ENCODE measurements at regions not wholly inside any gene's neighbourhood (a gene's known extent, or its start where the extent isn't known, plus 50 kb on each side); places are given as distances from the start of the nearest gene placed in this dataset.

DNA sequence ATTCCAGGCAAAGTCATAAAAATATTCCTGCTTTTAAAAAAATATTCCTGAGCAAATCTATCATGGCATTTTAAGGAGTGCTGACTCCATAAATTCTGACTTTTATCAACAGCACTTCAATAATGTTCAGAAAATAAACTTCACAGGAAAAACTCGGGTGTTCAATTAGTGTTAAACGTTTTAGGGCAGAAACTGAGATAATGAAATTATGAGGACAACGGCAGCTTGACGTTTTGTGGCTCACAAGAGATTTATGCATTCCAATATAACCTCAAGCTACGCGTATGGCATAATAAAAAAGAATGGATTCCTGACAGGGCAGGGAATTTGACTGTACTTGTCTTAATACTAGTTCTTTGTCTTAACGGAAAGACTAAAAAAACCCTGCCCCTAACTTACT, 133.2 kb downstream of the ICOS start:
- TF ChIP-seq POLR2A (IDR thresholded peaks at IDR 0.05) (no peak), CTCF (IDR thresholded peaks at IDR 0.05) (no peak)
